ENCODE measurements at regions not wholly inside any gene's neighbourhood (a gene's known extent, or its start where the extent isn't known, plus 50 kb on each side); places are given as distances from the start of the nearest gene placed in this dataset.

DNA sequence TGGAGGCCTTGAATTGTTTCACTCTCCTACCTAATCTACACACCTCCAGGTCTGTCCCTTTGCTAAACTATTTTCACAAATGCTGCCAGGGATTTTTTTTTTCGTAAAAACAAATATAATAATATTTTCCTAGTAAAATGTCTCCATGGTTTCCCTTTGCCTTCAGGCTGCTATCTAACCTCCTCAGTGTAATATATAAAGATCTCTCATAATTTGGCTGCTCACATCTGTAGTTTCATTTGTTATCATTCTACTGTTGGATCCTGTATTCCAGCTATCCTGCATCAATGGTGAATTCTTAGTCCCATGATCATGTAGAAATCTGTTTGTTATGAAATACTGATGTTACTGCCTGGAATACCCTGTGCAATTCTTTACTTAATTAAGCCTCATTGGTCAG is 211.9 kb upstream of the CHRM2 start:
- ATAC-seq (ENCODE audit: low read depth) (no peak), DNase-seq (no peak)
- Histone ChIP-seq H3K9ac (ENCODE audit: low read length) (no peak overlapping the region), H3K4me3 (ENCODE audit: control extremely low read depth in 1 of 5, extremely low read depth in 1 of 5, insufficient read depth in 1 of 5, low read depth in 2 of 5, low read length in 4 of 5) (no peak overlapping the region), H2AFZ (ENCODE audit: insufficient read depth, low read depth, low read length, poor library complexity, severe bottlenecking) (no peak overlapping the region), H3K36me3 (replicated peaks in 1 of 2; ENCODE audit: control extremely low read depth in 1 of 2, control insufficient read depth in 1 of 2, extremely low read depth in 1 of 2, insufficient read depth in 2 of 2, low read length in 1 of 2) (no peaks in the 10 kb centered on the region), H3K4me2 (replicated peaks; ENCODE audit: low read depth, low read length, poor library complexity, severe bottlenecking) (no peak overlapping the region), H4K20me1 (ENCODE audit: control insufficient read depth, insufficient read depth, low read length, poor library complexity, severe bottlenecking) (no peaks in the 10 kb centered on the region), H3K27me3 (replicated peaks in 1 of 4; ENCODE audit: control extremely low read depth in 1 of 4, control insufficient read depth in 3 of 4, insufficient read depth in 4 of 4, low read length in 3 of 4) (no peaks in the 10 kb centered on the region), H3K4me1 (ENCODE audit: control insufficient read depth in 2 of 2, insufficient read depth in 2 of 2, low read length in 2 of 2) (no peaks in the 10 kb centered on the region), H3K9me3 (ENCODE audit: control extremely low read depth in 1 of 3, control insufficient read depth in 2 of 3, insufficient read depth in 1 of 3, low read length in 2 of 3) (no peaks in the 10 kb centered on the region), H3K27ac (ENCODE audit: low read length in 2 of 2) (no peak overlapping the region), H3K79me2 (ENCODE audit: control insufficient read depth, insufficient read depth, low read length) (no peaks in the 10 kb centered on the region)
- TF ChIP-seq, protein P1, sequence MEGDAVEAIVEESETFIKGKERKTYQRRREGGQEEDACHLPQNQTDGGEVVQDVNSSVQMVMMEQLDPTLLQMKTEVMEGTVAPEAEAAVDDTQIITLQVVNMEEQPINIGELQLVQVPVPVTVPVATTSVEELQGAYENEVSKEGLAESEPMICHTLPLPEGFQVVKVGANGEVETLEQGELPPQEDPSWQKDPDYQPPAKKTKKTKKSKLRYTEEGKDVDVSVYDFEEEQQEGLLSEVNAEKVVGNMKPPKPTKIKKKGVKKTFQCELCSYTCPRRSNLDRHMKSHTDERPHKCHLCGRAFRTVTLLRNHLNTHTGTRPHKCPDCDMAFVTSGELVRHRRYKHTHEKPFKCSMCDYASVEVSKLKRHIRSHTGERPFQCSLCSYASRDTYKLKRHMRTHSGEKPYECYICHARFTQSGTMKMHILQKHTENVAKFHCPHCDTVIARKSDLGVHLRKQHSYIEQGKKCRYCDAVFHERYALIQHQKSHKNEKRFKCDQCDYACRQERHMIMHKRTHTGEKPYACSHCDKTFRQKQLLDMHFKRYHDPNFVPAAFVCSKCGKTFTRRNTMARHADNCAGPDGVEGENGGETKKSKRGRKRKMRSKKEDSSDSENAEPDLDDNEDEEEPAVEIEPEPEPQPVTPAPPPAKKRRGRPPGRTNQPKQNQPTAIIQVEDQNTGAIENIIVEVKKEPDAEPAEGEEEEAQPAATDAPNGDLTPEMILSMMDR (IDR thresholded peaks at IDR 0.05): no peak
- TF ChIP-seq EZH2 (IDR thresholded peaks at IDR 0.05; ENCODE audit: borderline replicate concordance, insufficient read depth, low read depth, low read length, poor library complexity, severe bottlenecking): no peak
- Mint-ChIP-seq H3K4me1 (no peaks in the 10 kb centered on the region), H3K9me3 (ENCODE audit: insufficient read depth) (no peaks in the 10 kb centered on the region), H3K27ac (no peak overlapping the region), H3K27me3 (no peaks in the 10 kb centered on the region), H3K4me3 (no peak overlapping the region)
- POLR2A ChIA-PET: no interaction called here
- WGBS (ENCODE audit: insufficient coverage): no CpG with 5 or more reads among the region's 1 CpG
- intact Hi-C loops (cut with micrococcal nuclease): no loop called here
- CTCF ChIA-PET: no interaction called here

DNA sequence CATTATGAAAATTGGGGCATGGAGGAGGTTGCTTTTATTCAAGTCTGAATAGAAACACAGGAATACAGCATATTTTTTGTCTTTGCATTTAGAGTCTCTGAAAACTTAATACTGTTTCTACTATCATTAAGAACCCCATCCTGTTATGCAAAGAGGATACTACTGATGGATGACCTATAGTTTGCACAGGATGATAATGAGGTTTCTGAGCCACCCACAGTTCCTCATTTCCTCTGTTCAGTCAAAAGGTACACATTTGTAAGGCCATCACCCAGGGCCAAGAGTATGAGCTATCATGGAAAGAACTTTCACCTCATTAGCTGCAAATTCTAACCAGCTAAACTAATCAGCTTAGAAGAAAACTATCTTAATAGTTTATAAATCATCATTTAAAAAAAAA is 213.0 kb upstream of the CHRM2 start:
- Histone ChIP-seq H3K9me3 (ENCODE audit: control extremely low read depth in 1 of 3, control insufficient read depth in 2 of 3, insufficient read depth in 1 of 3, low read length in 2 of 3) (no peaks in the 10 kb centered on the region), H3K79me2 (ENCODE audit: control insufficient read depth, insufficient read depth, low read length) (no peaks in the 10 kb centered on the region), H3K27me3 (replicated peaks in 1 of 4; ENCODE audit: control extremely low read depth in 1 of 4, control insufficient read depth in 3 of 4, insufficient read depth in 4 of 4, low read length in 3 of 4) (no peaks in the 10 kb centered on the region), H3K36me3 (replicated peaks in 1 of 2; ENCODE audit: control extremely low read depth in 1 of 2, control insufficient read depth in 1 of 2, extremely low read depth in 1 of 2, insufficient read depth in 2 of 2, low read length in 1 of 2) (no peaks in the 10 kb centered on the region), H3K4me2 (replicated peaks; ENCODE audit: low read depth, low read length, poor library complexity, severe bottlenecking) (no peak overlapping the region), H4K20me1 (ENCODE audit: control insufficient read depth, insufficient read depth, low read length, poor library complexity, severe bottlenecking) (no peaks in the 10 kb centered on the region), H3K9ac (ENCODE audit: low read length) (no peak overlapping the region), H3K4me3 (ENCODE audit: control extremely low read depth in 1 of 5, extremely low read depth in 1 of 5, insufficient read depth in 1 of 5, low read depth in 2 of 5, low read length in 4 of 5) (no peak overlapping the region), H3K4me1 (ENCODE audit: control insufficient read depth in 2 of 2, insufficient read depth in 2 of 2, low read length in 2 of 2) (no peaks in the 10 kb centered on the region), H2AFZ (ENCODE audit: insufficient read depth, low read depth, low read length, poor library complexity, severe bottlenecking) (no peak overlapping the region), H3K27ac (ENCODE audit: low read length in 2 of 2) (no peak overlapping the region)
- intact Hi-C loops (cut with micrococcal nuclease): no loop called here
- CTCF ChIA-PET: no interaction called here
- TF ChIP-seq EZH2 (IDR thresholded peaks at IDR 0.05; ENCODE audit: borderline replicate concordance, insufficient read depth, low read depth, low read length, poor library complexity, severe bottlenecking): no peak
- TF ChIP-seq, protein P1 (IDR thresholded peaks at IDR 0.05): no peak
- Mint-ChIP-seq H3K27ac (no peak overlapping the region), H3K9me3 (ENCODE audit: insufficient read depth) (no peaks in the 10 kb centered on the region), H3K4me3 (no peak overlapping the region), H3K27me3 (no peaks in the 10 kb centered on the region), H3K4me1 (no peaks in the 10 kb centered on the region)
- POLR2A ChIA-PET: no interaction called here
- DNase-seq (no peak), ATAC-seq (ENCODE audit: low read depth) (no peak)

Data from B cell (primary cell).